PC-9 (cell line): ENCODE measurements at regions not wholly inside any gene's neighbourhood (a gene's known extent, or its start where the extent isn't known, plus 50 kb on each side); places are given as distances from the start of the nearest gene placed in this dataset.

ENCODE experiments used
- BruUV-seq: library from RNA; stranded (reverse); fragments of 400-500 nt; replicated peaks from 2 replicates; lab custom pipeline; 2021; lab: Mats Ljungman, UMichigan
- CTCF ChIA-PET: fragments of 300-600 bp; sonication (Branson Sonifier 250); formaldehyde crosslinking; loops from one replicate; lab custom pipeline; 2022; ENCODE audit warnings: antibody characterized with exemption; lab: Charles Lee
- POLR2A ChIA-PET: fragments of 300-600 bp; sonication (Branson Sonifier 250); formaldehyde crosslinking; loops from one replicate; lab custom pipeline; 2022; ENCODE audit warnings: antibody characterized with exemption; ENCODE audit not compliant: unreplicated experiment; lab: Charles Lee
- DNase-seq, 2 experiments: peaks; one replicate each; pipeline versions ENCODE4 v3.0.0 to v3.0.0-alpha.2; 2015 to 2022; ENCODE audit warnings: mixed read lengths in 1 of 2
- H2AFZ ChIP-seq: fragments of 200-600 bp; sonication (generic); 2 replicates; pipeline ENCODE4 v1.8.1; 2017; ENCODE audit warnings: antibody characterized with exemption
- H3F3A ChIP-seq: fragments of 200-600 bp; sonication (generic); 2 replicates; pipeline ENCODE4 v1.8.1; 2017; ENCODE audit warnings: antibody characterized with exemption, mild to moderate bottlenecking, low read depth; ENCODE audit not compliant: insufficient read depth
- H3K27ac ChIP-seq: fragments of 200-600 bp; sonication (generic); 2 replicates; pipeline ENCODE4 v1.6.1; 2016; ENCODE audit warnings: mixed run types
- H3K27me3 ChIP-seq: fragments of 200-600 bp; sonication (generic); 2 replicates; pipeline ENCODE4 v1.6.1; 2016; ENCODE audit warnings: low read depth, mixed run types; ENCODE audit not compliant: insufficient read depth
- H3K36me3 ChIP-seq: fragments of 200-600 bp; sonication (generic); 2 replicates; pipeline ENCODE4 v1.6.1; 2016; ENCODE audit warnings: low read depth, mixed run types
- H3K4me1 ChIP-seq: fragments of 200-600 bp; sonication (generic); replicated peaks from 2 replicates; pipeline ENCODE4 v1.6.1; 2016; ENCODE audit warnings: mixed run types; ENCODE audit not compliant: insufficient read depth
- H3K4me2 ChIP-seq: fragments of 200-600 bp; sonication (generic); 2 replicates; pipeline ENCODE4 v1.6.1; 2017; ENCODE audit warnings: mixed run types
- H3K4me3 ChIP-seq: fragments of 200-600 bp; sonication (generic); 2 replicates; pipeline ENCODE4 v1.6.1; 2016; ENCODE audit warnings: mixed run types
- H3K79me2 ChIP-seq: fragments of 200-600 bp; sonication (generic); 2 replicates; pipeline ENCODE4 v1.6.1; 2017; ENCODE audit warnings: low read depth, mixed run types
- H3K9me2 ChIP-seq: fragments of 200-600 bp; sonication (generic); 2 replicates; pipeline ENCODE4 v1.8.1; 2017; ENCODE audit warnings: mild to moderate bottlenecking; ENCODE audit not compliant: insufficient read depth
- H3K9me3 ChIP-seq: fragments of 200-600 bp; sonication (generic); 2 replicates; pipeline ENCODE4 v1.8.1; 2016; ENCODE audit warnings: low read depth; ENCODE audit not compliant: insufficient read depth
- H4K20me1 ChIP-seq: fragments of 200-600 bp; sonication (generic); 2 replicates; pipeline ENCODE4 v1.8.1; 2017; ENCODE audit not compliant: insufficient read depth
- CTCF ChIP-seq: fragments of 200-600 bp; sonication (generic); conservative IDR thresholded peaks from 2 replicates; pipeline ENCODE4 v1.6.1; 2017; ENCODE audit warnings: mixed run types, antibody characterized with exemption, mild to moderate bottlenecking, moderate library complexity
- EZH2 ChIP-seq: fragments of 200-600 bp; sonication (generic); IDR thresholded peaks from 2 replicates; pipeline ENCODE4 v1.8.0; 2017; ENCODE audit warnings: antibody characterized with exemption, low read depth
- intact Hi-C: fragments of 100-400 bp; cut with micrococcal nuclease; formaldehyde crosslinking; loops from one replicate; pipeline ENCODE4 v1.10.0; 2022; ENCODE audit not compliant: unreplicated experiment

GRCh38 chr6:16035488-16036080 lies 93.3 kb upstream of the MYLIP start:
- BruUV-seq, result no TSS peak
- CTCF ChIA-PET, result no interaction called here
- H4K20me1 ChIP-seq, result no peaks in the 10 kb centered on the region
- H3K9me3 ChIP-seq, result no peaks in the 10 kb centered on the region
- intact Hi-C loops, result no loop called here
- H3K79me2 ChIP-seq, result no peaks in the 10 kb centered on the region
- H3K27me3 ChIP-seq, result peaks cover 82% of the 10 kb centered on the region
- no peak overlapping the region for H3K4me2 ChIP-seq
- no peak overlapping the region for H2AFZ ChIP-seq
- no peak for DNase-seq
- no peaks in the 10 kb centered on the region for H3K9me2 ChIP-seq
- H3K36me3 ChIP-seq, result no peaks in the 10 kb centered on the region
- no peaks in the 10 kb centered on the region for H3F3A ChIP-seq
- no peak overlapping the region for H3K4me3 ChIP-seq
- no peak for TF ChIP-seq CTCF
- H3K4me1 ChIP-seq, result no peaks in the 10 kb centered on the region
- no peak overlapping the region for H3K27ac ChIP-seq
- POLR2A ChIA-PET, result no interaction called here

GRCh38 chr6:16033214-16033613 lies 95.7 kb upstream of the MYLIP start:
- intact Hi-C loops, result no loop called here
- Histone ChIP-seq H3K4me2 (no peak overlapping the region), H3K4me3 (no peak overlapping the region), H3K9me2 (no peaks in the 10 kb centered on the region), H4K20me1 (no peaks in the 10 kb centered on the region), H3K9me3 (no peaks in the 10 kb centered on the region), H3K79me2 (no peaks in the 10 kb centered on the region), H3K27ac (no peak overlapping the region), H3K4me1 (no peaks in the 10 kb centered on the region), H3F3A (no peaks in the 10 kb centered on the region), H2AFZ (no peak overlapping the region), H3K36me3 (no peaks in the 10 kb centered on the region), H3K27me3 (peaks cover 68% of the 10 kb centered on the region)
- BruUV-seq, result no TSS peak
- TF ChIP-seq EZH2, result no peak
- no peak for TF ChIP-seq CTCF
- CTCF ChIA-PET, result no interaction called here
- DNase-seq, result no peak
- POLR2A ChIA-PET, result no interaction called here

GRCh38 chr6:16031278-16031981 lies 97.5 kb upstream of the MYLIP start:
- Histone ChIP-seq H2AFZ (no peak overlapping the region), H3K9me3 (no peaks in the 10 kb centered on the region), H3K27ac (no peak overlapping the region), H3K27me3 (peaks cover 63% of the 10 kb centered on the region), H3K79me2 (no peaks in the 10 kb centered on the region), H3K9me2 (no peaks in the 10 kb centered on the region), H3F3A (no peaks in the 10 kb centered on the region), H3K4me1 (no peaks in the 10 kb centered on the region), H3K36me3 (no peaks in the 10 kb centered on the region), H3K4me3 (no peak overlapping the region), H4K20me1 (no peaks in the 10 kb centered on the region), H3K4me2 (no peak overlapping the region)
- TF ChIP-seq EZH2, result no peak
- TF ChIP-seq CTCF, result no peak
- POLR2A ChIA-PET, result no interaction called here
- DNase-seq, result no peak
- intact Hi-C loops, result no loop called here
- no TSS peak for BruUV-seq
- CTCF ChIA-PET, result no interaction called here
